Fibroblast of the aortic adventitia (primary cell): ENCODE measurements at regions not wholly inside any gene's neighbourhood (a gene's known extent, or its start where the extent isn't known, plus 50 kb on each side); places are given as distances from the start of the nearest gene placed in this dataset.

Source experiments
- DNase-seq: peaks from one replicate; pipeline ENCODE4 v3.0.0-alpha.2; 2010; ENCODE audit warnings: low read depth
- H3K4me3 ChIP-seq: 2 replicates; pipeline ENCODE4 v1.5.1; 2011; ENCODE audit warnings: low read depth, mild to moderate bottlenecking, control low read depth, low read length, moderate library complexity
- TF ChIP-seq, protein P1 (sequence below): IDR thresholded peaks from 2 replicates; pipeline ENCODE4 v1.5.1; 2011; ENCODE audit warnings: mild to moderate bottlenecking, low read length, control low read depth, inconsistent platforms; ENCODE audit not compliant: insufficient read depth

- no peak overlapping the region for H3K4me3 ChIP-seq
- TF ChIP-seq, protein P1, sequence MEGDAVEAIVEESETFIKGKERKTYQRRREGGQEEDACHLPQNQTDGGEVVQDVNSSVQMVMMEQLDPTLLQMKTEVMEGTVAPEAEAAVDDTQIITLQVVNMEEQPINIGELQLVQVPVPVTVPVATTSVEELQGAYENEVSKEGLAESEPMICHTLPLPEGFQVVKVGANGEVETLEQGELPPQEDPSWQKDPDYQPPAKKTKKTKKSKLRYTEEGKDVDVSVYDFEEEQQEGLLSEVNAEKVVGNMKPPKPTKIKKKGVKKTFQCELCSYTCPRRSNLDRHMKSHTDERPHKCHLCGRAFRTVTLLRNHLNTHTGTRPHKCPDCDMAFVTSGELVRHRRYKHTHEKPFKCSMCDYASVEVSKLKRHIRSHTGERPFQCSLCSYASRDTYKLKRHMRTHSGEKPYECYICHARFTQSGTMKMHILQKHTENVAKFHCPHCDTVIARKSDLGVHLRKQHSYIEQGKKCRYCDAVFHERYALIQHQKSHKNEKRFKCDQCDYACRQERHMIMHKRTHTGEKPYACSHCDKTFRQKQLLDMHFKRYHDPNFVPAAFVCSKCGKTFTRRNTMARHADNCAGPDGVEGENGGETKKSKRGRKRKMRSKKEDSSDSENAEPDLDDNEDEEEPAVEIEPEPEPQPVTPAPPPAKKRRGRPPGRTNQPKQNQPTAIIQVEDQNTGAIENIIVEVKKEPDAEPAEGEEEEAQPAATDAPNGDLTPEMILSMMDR, result no peak
- no peak for DNase-seq
These were observed 462.5 kb downstream of the CDH26 start for GRCh38 chr20:60420676-60421229.

- no peak overlapping the region for H3K4me3 ChIP-seq
- DNase-seq, result no peak
- TF ChIP-seq, protein P1, result no peak
These were observed 464.6 kb downstream of the CDH26 start for GRCh38 chr20:60422848-60423247.

DNA sequence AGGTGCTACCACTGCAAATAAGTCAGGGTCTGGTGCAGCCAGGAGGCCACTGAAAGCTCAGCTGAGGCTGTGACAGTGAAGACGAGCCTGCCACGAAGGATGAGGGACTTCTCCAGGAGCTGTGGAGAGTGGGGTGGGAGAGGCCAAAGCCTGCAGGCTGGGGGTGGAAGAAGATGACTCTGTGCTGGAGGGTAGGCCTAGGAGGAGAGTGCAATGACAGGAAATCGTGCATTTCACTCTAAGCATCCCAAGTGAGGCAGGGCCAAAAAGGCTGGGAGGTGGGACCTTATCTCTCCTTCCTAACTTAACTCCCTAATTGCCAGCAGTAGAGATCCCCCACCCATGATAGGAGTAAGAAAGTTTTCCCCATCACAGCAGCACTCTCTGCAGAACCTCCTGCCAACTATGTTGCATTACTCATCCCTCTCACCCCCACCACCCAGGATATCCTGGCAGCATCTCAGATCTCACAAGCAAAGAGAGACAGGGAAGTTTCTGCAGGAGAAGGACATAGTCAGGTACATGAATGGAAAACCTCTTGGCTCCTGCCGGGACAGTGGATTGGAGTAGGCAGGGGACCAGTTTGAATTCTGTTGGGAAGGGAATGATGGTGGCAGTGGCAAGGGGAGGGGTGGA lies 466.2 kb downstream of the CDH26 start:
- TF ChIP-seq, protein P1, result no peak
- no peak for DNase-seq
- H3K4me3 ChIP-seq, result no peak overlapping the region

- no peak for DNase-seq
- H3K4me3 ChIP-seq, result no peak overlapping the region
- TF ChIP-seq, protein P1, result no peak
These were observed 469.3 kb downstream of the CDH26 start for GRCh38 chr20:60427516-60427915.

- no peak for DNase-seq
- H3K4me3 ChIP-seq, result no peak overlapping the region
- TF ChIP-seq, protein P1, result no peak
These were observed 470.4 kb downstream of the CDH26 start for GRCh38 chr20:60428651-60429050.

- DNase-seq, result no peak
- TF ChIP-seq, protein P1, result no peak
These were observed 472.3 kb downstream of the CDH26 start for GRCh38 chr20:60430516-60431001.

More at GRCh38 chr20:60430516-60431001, 472.3 kb downstream of the CDH26 start:
- no peak overlapping the region for H3K4me3 ChIP-seq
